Breast epithelium (tissue), 4 donors: ENCODE measurements at regions not wholly inside any gene's neighbourhood (a gene's known extent, or its start where the extent isn't known, plus 50 kb on each side); places are given as distances from the start of the nearest gene placed in this dataset.
"Not testable (repeated sequence)": the region's sequence is repeated elsewhere in the genome, so short reads cannot be mapped to it uniquely, and the experiment has no call there.

Source experiments
- DNase-seq, 2 donors: peaks; one replicate each; pipeline ENCODE4 v3.0.0-alpha.2; 2019; ENCODE audit warnings: low spot score in 2 of 2
- H3K27ac ChIP-seq, 2 donors: fragments of 200-600 bp; sonication (generic) in 1 of 2; one replicate each; pipeline ENCODE4 v1.5.1; 2016 to 2019; ENCODE audit warnings: mild to moderate bottlenecking in 1 of 2
- H3K27me3 ChIP-seq, 2 donors: fragments of 200-600 bp; sonication (generic) in 1 of 2; one replicate each; pipeline versions ENCODE4 v1.5.1 to v1.6.0; 2017 to 2019; ENCODE audit warnings: control low read depth in 1 of 2, mild to moderate bottlenecking in 1 of 2
- H3K36me3 ChIP-seq: fragments of 200-600 bp; one replicate; pipeline ENCODE4 v1.5.1; 2019
- H3K4me1 ChIP-seq, 2 donors: fragments of 200-600 bp; sonication (generic); one replicate each; pipeline ENCODE4 v1.5.1; 2016 to 2019; ENCODE audit warnings: control low read depth in 1 of 2
- H3K4me3 ChIP-seq, 3 donors: fragments of 200-600 bp; sonication (generic); 1 replicate in 2 of 3; 2 replicates in 1 of 3; pipeline ENCODE4 v1.5.1; 2016 to 2019; ENCODE audit warnings: mild to moderate bottlenecking in 3 of 3, moderate library complexity in 2 of 3
- H3K9me3 ChIP-seq, 2 donors: fragments of 200-600 bp; sonication (generic) in 1 of 2; one replicate each; pipeline ENCODE4 v1.5.1; 2016 to 2019; ENCODE audit warnings: control low read depth in 1 of 2
- POLR2A ChIP-seq: fragments of 450-650 bp; IDR thresholded peaks from one replicate; pipeline ENCODE4 v1.6.1; 2016; ENCODE audit warnings: antibody characterized with exemption, mild to moderate bottlenecking, moderate library complexity
- POLR2AphosphoS5 ChIP-seq, 3 donors: sonication (generic); formaldehyde crosslinking; IDR thresholded peaks; one replicate each; pipeline ENCODE4 v1.6.1; 2017; ENCODE audit warnings: antibody characterized with exemption in 3 of 3
- intact Hi-C: fragments of 100-400 bp; cut with DNase I; formaldehyde crosslinking; loops from one replicate; pipeline ENCODE4 v1.15.1; 2023; ENCODE audit warnings: low total_unique reads
- TF ChIP-seq, protein P1 (sequence below), 3 donors: fragments of 450-650 bp; IDR thresholded peaks; one replicate each; pipeline ENCODE4 v1.5.1; 2016 to 2017; ENCODE audit warnings: antibody characterized with exemption in 3 of 3, mild to moderate bottlenecking in 3 of 3, moderate library complexity in 3 of 3

DNA sequence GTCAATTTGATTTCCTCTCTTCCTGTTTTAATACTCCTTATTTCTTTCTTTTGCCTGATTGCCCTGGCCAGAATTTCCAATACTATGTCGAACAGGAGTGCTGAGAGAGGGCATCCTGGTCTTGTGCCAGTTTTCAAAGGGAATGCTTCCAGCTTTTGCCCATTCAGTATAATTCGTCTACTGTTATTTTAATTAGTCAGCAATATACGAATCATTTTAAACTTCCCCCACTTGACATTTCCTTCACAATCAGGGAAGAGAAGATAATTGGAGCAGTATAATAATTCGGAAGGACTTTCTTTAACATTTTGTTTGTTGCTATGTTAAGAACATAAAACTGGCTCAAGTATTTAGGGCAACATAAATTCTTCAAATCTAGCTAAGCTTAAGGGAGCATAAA is 860.3 kb upstream of the SLC35B3 start:
- no peak for DNase-seq
- Histone ChIP-seq H3K27ac (no peak overlapping the region), H3K36me3 (no peaks in the 10 kb centered on the region), H3K4me1 (no peaks in the 10 kb centered on the region), H3K9me3 (no peaks in the 10 kb centered on the region), H3K4me3 (no peak overlapping the region), H3K27me3 (no peaks in the 10 kb centered on the region)
- TF ChIP-seq, protein P1, sequence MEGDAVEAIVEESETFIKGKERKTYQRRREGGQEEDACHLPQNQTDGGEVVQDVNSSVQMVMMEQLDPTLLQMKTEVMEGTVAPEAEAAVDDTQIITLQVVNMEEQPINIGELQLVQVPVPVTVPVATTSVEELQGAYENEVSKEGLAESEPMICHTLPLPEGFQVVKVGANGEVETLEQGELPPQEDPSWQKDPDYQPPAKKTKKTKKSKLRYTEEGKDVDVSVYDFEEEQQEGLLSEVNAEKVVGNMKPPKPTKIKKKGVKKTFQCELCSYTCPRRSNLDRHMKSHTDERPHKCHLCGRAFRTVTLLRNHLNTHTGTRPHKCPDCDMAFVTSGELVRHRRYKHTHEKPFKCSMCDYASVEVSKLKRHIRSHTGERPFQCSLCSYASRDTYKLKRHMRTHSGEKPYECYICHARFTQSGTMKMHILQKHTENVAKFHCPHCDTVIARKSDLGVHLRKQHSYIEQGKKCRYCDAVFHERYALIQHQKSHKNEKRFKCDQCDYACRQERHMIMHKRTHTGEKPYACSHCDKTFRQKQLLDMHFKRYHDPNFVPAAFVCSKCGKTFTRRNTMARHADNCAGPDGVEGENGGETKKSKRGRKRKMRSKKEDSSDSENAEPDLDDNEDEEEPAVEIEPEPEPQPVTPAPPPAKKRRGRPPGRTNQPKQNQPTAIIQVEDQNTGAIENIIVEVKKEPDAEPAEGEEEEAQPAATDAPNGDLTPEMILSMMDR (IDR thresholded peaks at IDR 0.05) = no peak
- TF ChIP-seq POLR2A = no peak
- no peak for TF ChIP-seq POLR2AphosphoS5 (IDR thresholded peaks at IDR 0.05)
- intact Hi-C loops = no loop called here

- H3K4me3 ChIP-seq = no peak overlapping the region
- no peak for DNase-seq
- intact Hi-C loops = no loop called here
- no peaks in the 10 kb centered on the region for H3K9me3 ChIP-seq
- H3K27me3 ChIP-seq = no peaks in the 10 kb centered on the region
- TF ChIP-seq, protein P1 (IDR thresholded peaks at IDR 0.05) = no peak
- TF ChIP-seq POLR2A (no peak), POLR2AphosphoS5 (IDR thresholded peaks at IDR 0.05) (no peak)
- H3K27ac ChIP-seq = no peak overlapping the region
- no peaks in the 10 kb centered on the region for H3K36me3 ChIP-seq
- no peaks in the 10 kb centered on the region for H3K4me1 ChIP-seq
Measured at GRCh38 chr6:9292975-9293374, 857.6 kb upstream of the SLC35B3 start.

DNA sequence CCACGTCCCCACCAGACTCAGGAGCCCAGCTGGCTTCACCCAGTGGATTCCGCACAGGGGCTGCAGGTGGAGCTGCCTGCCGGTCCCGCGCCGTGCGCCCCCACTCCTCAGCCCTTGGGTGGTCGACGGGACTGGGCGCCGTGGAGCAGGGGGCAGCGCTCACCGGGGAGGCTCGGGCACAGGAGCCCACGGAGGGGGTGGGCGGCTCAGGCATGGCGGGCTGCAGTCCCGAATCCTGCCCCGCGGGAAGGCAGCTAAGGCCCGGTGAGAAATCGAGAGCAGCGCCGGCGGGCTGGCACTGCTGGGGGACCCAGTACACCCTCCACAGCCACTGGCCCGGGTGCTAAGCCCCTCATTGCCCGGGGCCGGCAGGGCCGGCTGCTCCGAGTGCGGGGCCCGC is 855.0 kb upstream of the SLC35B3 start:
- intact Hi-C loops, H3K4me1 ChIP-seq, DNase-seq: not testable (repeated sequence)

GRCh38 chr6:9272671-9273070 is 837.3 kb upstream of the SLC35B3 start:
- intact Hi-C loops = no loop called here
- Histone ChIP-seq H3K4me1 (no peaks in the 10 kb centered on the region), H3K4me3 (no peak overlapping the region), H3K9me3 (no peaks in the 10 kb centered on the region), H3K27me3 (no peaks in the 10 kb centered on the region), H3K36me3 (no peaks in the 10 kb centered on the region), H3K27ac (no peak overlapping the region)
- no peak for TF ChIP-seq POLR2A
- TF ChIP-seq POLR2AphosphoS5 (IDR thresholded peaks at IDR 0.05) = no peak
- TF ChIP-seq, protein P1 (IDR thresholded peaks at IDR 0.05) = no peak
- DNase-seq = no peak

More for the DNA sequence above, 855.0 kb upstream of the SLC35B3 start:
- H3K27ac ChIP-seq, H3K27me3 ChIP-seq, H3K4me3 ChIP-seq, H3K36me3 ChIP-seq, H3K9me3 ChIP-seq: not testable (repeated sequence)

DNA sequence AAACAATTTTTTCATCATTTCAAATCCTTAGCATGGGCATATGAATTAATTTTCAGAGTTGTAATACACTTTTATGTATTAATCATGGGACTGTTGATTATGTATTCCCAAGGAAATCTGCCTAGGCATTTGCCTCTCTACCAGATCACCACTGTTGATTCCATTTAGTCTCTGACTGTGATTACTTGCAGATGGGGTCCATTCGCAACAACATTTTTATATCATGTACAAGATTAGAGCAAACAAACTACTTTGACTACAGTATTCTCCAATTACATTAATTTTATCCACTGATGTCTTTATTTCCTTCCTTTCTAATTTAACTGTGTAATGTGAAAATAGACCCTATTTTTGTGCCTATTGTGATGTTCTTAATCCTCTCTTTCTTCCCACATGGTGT is 831.4 kb upstream of the SLC35B3 start:
- Histone ChIP-seq H3K27me3 (no peaks in the 10 kb centered on the region), H3K4me1 (no peaks in the 10 kb centered on the region), H3K4me3 (no peak overlapping the region), H3K36me3 (no peaks in the 10 kb centered on the region), H3K9me3 (no peaks in the 10 kb centered on the region), H3K27ac (no peak overlapping the region)
- intact Hi-C loops = no loop called here
- TF ChIP-seq POLR2A (no peak), POLR2AphosphoS5 (IDR thresholded peaks at IDR 0.05) (no peak)
- TF ChIP-seq, protein P1 (IDR thresholded peaks at IDR 0.05) = no peak
- DNase-seq = no peak

GRCh38 chr6:9257215-9257614 is 821.9 kb upstream of the SLC35B3 start:
- H3K4me3 ChIP-seq = no peak overlapping the region
- no peaks in the 10 kb centered on the region for H3K36me3 ChIP-seq
- H3K9me3 ChIP-seq = peaks cover 4 to 9% of the 10 kb centered on the region in 2 donors
- no peak overlapping the region for H3K27ac ChIP-seq
- H3K4me1 ChIP-seq = no peaks in the 10 kb centered on the region
- TF ChIP-seq, protein P1 (IDR thresholded peaks at IDR 0.05) = no peak
- TF ChIP-seq POLR2AphosphoS5 (IDR thresholded peaks at IDR 0.05) (no peak), POLR2A (no peak)
- DNase-seq = no peak
- intact Hi-C loops = no loop called here
- no peaks in the 10 kb centered on the region for H3K27me3 ChIP-seq
